ENCODE measurements at regions not wholly inside any gene's neighbourhood (a gene's known extent, or its start where the extent isn't known, plus 50 kb on each side); places are given as distances from the start of the nearest gene placed in this dataset.

DNA sequence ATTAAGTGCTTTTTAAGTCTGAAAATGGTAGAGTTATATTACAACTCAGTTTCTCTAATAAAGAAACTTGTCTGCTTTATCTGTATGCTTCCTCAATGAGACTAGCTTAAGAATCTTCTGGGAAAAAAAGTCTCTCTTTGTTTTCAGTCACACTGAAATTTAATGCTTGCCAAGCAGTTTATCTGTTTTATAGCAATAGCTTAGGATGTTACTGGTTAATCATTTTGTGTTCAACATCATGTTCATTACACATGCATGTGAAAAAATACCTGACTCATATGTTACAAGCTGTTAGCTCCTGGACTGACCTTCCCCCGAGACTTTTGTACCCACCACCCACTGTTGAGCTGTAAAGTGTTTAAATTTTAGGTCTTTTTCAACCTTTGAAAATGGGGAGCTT is 706.2 kb upstream of the CBLB start:
- DNase-seq, result no peak

DNA sequence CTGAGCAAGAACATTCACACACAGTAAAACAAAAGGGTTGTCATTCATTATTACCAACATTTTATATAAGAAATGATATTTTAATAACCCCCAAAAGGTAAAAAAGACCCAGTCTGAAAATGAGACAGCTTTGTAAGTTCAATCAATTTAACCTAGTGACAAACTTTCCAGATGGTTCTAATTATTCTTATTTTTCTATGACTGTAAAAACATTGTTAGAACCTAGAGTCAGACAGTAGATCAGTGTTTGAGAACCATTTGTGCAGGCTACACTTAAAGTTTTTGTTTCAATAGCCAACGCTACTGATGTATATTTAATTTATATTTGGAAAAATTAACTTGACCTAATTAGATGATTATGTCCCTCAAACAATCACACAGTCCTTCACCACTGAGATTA is 708.4 kb upstream of the CBLB start:
- DNase-seq, result no peak

DNA sequence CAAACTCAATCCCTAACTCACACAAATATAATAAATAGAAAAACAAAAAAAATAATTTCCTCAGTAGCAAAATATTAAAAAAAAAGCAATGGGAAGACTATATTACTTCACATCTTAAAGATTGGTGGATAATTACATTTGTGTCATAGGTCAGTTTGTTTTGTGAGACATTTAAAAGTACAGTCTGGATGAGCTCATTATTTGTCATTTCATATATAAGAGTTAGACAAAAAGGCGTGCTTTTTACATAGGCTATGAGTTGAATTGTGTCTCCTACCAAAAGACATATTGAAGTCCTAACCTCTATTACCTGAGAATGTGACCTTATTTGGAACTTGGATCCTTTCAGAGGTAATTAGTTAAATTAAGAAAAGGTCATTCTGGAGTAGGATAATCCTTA is 710.1 kb upstream of the CBLB start:
- no peak for DNase-seq

DNA sequence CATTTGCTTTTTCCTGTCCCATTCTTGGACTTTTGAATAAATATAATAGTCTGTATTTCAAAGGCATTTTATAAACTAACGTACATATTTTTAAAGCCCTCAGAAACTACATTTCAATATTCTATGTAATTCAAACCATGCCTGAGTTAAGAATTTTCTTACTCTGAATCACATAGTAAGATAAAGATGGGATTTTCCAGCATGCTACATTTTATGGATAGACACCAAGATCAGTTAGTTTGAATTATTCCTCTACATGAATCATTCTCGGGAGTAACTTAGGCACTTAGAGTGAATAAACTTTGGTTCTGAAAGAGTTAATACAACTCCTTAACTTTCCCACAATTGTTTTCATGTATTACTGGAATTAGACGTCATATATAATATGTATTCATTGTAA is 713.3 kb upstream of the CBLB start:
- no peak for DNase-seq

DNA sequence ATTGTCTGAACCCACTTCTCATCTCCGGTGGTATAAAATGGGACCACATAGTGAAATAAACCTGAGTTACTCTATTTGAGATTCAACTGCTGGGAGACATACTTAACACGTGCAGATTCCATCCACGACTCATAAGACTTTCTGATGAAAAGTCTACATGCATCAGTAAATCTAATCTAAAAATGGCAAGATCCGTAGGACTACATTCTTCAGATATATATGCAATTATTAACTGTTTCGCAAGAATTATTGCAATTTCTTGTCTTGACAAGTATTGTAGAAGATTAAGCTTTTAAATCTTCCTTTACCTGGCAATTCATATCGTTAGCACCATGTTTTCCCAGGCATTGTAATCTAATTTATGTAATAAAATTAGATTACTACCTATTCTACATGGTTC is 718.7 kb upstream of the CBLB start:
- no peak for DNase-seq

DNA sequence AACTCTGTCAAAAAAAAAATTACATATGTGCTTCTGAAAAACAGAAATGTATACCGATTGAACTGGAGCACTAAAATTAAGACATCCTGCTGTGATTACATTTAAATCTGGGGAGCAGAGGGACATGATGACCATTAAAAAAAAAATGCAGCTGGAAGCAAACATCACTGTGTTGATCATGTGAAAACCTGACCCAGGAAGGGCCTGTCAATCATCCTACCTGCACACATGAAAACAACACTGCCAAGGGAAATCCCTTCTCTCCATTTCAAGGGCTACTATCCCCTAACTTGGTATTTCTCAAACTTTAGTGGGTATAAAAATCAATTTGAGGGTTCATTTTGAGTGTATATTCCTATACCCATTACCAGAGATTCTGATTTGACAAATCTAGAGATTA is 719.9 kb upstream of the CBLB start:
- no peak for DNase-seq

DNA sequence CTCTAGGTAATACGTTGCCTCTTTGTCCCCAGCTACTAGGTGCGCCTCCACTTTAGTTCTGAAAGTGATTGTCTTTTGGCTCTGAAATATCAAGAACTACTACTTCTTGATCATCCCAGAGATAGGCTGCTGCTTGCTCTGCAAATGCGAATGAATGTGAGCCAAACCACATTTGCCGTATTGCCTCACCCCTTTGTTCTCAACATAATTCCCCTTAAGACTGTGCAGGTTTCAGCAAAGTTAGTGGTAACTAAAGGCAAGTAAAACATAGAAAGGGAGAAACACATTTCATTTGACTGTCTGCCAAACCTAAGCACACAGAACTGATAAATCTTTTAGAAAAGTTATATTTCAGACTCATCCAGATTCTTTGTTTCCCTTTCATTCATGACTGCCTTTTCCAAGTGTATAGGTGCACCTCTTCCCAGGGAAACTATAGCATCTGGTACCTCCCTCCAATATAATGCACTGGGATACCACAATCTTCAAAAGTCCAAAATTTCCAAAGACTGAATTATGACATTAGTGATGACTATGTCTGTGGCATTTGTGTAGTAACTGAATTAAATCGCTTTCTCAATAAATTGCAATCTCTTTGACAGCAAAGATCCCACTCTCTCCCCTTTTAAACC is 720.6 kb upstream of the CBLB start:
- DNase-seq, result no peak

DNA sequence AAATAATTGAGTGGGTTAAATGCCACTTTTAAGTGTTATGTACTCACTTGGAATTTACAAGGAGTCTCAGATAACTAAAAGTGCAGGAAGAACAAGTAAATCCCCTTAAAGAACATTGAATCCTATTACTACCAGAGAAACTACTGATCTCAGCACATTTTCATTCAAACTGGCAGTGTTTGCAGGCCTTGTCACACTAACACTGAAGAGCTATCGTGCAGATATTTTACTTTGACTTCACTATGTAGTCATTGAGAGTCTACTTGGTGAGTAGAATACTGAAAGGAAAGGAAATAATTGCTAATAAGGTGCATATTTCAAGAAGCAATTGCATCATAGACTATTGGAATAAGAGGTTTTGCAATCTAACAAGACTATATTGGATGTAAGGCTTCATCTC is 721.4 kb upstream of the CBLB start:
- DNase-seq, result no peak

DNA sequence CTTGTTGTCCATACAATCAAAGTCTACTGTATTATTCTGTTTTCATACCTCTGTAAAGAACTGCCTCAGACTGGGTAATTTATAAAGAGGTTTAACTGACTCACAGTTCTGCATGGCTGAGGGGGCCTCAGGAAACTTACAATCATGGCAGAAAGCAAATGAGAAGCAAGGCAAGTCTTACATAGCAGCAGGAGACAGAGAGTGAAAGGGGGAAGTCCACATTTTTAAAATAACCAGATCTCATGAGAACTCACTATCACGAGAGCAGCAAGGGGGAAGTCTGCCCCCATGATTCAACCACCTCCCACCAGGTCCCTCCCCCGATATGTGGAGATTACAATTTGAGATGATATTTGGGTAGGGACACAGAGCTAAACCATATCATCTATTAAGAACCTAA is 724.6 kb upstream of the CBLB start:
- no peak for DNase-seq

DNA sequence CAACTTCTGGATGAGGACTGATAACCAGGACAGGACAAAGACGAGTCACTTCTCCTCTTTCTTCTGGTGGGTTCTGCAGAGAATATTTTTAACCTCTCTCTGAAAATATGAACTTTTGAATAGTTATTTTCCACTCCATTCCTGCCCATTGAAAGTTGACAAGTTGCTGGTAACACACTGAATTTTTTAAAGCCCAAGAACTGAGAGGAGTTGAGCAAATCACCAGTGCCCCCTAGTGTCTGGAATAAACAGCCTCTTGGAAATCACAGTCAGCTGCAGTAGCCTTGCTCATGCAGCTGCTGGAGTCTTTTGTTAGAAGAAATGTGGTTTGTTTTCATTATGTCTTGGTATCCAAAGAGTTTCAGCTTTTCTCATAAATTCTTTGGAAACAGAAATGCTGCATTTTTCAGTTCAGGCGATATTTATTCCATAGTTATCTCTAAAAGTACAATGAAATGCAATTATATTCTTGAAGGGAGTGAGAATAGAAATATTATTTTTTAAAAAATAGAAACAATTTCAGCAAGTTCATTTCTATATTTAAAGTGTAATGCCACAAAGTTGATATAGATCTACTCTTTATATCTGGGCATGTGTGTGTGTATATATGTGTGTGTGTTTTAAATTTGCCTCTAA is 741.0 kb upstream of the CBLB start:
- peak; percentile 25 for DNase-seq

DNA sequence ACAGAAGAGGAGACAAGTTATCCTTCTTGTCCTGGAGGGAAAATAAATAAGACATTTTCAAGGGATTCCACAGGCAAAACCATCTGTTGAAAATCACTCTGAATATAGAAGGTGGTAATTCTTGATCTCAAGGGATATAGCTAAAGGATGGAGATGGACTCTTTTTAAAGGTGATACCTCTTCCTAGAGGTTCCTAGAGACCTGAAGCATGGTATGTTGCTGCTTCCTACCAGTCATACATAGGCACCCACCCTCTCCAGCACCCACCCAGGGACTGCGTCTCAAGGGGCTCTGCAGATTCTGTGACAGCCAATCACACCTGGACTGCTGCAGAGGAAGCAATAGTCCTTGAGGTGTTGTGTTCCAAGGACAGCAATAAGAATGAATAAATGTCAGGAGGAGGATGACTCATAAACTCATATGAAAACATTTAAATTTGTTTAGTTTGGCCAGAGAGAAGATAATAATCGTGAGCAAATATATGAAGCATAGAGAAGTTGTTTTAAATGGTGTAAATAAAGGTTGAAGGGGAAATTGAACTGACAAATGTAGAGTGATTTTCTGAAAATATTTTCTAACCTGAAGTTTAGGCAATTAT is 741.6 kb upstream of the CBLB start:
- no peak for DNase-seq

DNA sequence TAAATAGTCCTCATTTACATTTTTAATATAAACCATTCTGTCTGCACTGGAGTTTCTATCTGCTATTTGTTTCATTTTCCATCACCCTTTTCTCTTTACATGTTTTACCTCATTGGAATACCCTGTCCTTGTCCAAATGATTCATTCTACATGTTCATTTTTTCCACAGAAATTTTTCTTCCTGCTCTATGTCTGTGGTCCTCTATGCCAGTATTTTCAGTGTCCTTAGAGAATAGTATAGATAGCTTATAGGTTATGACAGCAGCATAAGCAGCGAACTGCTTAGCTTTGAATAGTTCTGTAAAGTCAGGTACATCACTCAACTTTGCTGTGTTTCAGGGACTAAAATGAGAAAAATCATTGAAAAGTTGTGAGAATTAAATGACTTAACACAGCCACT is 742.3 kb upstream of the CBLB start:
- DNase-seq, result no peak

DNA sequence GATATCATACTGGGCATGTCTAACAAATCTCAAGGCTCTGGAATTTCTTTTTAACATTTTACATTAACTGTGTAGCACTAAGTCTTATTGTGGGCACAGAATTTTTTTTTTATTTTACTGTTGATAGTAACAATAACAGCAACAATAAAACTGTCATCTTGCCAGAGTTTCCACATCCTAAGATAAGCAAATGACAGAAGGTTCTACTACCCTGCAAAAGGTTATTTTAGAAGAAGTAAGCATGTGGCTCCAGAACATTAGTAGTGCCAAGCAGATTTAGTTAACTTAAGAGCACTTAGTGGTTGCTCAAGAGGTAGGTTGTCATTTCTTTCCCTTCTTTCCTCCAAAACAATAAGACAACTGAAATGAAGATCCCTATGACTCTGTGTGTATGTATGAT is 743.0 kb upstream of the CBLB start:
- DNase-seq, result no peak

DNA sequence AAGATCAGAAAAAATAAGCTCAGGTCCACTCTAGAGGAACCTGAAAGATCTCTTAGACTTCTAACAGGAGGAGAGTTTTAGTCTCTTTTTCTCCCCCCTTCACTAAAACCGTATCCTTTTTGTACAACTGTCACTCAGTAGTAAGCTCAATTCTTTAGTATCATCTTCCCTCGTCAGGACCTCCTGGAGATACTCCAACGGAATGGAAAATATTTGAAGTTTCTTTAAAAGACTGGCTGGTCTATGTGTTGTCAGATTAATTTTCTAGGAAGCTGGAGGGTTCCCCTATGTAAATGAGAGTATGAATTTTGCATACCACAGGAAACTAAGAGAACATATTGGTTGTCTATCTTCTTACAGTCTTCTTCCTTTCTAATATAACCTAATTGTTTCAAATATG is 747.7 kb upstream of the CBLB start:
- no peak for DNase-seq

DNA sequence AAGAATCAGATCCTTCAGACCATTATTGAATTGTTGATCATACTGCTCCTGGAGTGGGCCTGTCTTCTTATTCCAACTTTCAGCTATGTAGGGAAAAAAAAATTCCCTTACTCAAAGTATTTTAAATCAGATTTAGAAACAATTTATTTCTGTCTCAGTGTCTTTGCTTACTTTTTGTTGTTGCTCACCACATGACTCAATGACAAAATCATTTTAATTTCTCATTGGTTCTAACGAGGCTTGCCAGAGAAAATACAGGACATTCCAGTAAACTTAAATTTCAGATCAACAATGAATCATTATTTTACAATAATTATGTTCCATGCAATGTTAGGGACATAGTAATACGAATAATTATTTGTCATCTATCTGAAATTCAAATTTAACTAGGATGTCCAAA is 748.5 kb upstream of the CBLB start:
- DNase-seq, result no peak

DNA sequence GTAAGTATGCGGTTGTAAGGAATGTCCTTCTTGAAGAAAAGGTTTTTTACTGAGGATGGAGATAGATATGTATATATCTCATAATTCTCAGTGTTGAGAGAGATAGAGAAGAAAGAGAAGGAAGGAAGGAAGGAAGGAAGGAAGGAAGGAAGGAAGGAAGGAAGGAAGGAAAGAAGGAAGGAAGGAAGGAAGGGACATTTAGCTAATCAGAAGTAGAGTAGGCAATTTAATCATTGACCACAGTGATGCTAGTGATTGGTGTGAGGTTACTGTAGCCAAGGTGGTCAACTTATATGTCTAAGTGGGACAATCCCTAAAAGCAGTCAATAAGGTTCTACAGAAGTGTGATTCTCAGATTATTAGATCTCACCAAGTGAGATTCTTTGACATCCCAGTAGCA is 751.8 kb upstream of the CBLB start:
- no peak for DNase-seq

DNA sequence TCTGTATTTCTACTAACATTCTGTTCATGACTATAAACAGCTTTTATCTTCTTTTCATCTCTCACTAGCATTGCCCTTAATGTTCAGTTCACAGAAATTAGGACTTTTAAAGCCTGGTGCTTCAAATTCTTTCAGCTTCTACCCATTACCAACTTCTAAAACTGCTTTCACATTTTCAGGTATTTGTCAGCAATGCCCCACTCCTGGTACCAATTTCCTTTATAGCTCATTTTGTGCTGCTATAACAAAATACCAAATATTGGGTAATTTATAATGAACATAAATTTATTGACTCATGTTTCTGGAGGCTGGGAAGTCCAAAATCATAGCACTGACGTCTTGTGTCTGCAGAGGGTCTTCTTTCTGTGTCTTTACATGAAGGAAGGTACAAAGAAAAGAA is 753.1 kb upstream of the CCDC54 start:
- DNase-seq, result no peak

DNA sequence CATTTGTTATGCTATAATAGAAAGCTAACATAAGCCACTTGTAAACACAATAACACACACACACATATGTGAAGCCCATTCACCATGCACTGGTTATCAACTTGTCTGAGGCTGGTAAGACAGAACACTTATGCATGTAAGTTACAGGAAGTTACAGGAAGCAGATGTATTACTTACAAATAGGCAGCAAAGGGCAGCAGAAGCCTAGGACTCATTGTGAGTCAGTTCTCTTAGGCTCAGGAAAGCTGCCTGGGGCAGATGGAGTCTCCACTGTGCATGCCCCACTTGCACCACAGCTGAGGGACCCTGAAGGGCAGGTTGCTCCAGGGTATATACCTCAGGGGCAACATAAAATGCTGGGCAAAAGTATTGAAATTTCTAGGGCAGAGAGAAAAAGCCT is 748.8 kb upstream of the CCDC54 start:
- DNase-seq, result no peak

DNA sequence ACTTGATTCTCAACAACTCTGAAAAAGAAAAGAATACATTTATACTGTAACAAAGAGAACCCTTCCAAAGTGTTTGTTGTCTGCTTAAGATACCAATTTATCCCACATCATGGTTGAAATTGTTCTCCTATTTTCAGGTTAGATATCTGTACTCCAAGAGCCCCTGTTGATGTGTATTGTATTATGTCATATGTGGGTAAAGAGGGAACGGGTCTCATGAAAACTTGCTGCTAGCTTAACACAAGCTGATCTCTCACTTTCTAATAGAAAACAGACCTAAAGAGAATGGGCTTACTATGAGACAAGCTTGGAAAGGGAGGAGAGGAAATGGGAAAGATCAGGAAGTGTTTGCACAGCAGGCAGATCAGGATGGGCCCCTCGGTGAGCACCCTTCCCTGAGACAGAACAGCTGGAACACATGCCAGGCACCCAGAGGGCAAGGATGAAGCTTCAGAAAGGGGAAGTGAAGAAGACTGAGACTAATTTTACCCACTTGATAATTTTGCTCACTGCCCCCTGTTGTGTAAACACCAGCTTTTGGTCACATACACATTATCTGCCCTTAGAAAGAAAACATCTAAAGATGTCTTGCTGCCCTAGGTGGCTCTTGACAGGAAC is 747.9 kb upstream of the CCDC54 start:
- DNase-seq, result no peak

DNA sequence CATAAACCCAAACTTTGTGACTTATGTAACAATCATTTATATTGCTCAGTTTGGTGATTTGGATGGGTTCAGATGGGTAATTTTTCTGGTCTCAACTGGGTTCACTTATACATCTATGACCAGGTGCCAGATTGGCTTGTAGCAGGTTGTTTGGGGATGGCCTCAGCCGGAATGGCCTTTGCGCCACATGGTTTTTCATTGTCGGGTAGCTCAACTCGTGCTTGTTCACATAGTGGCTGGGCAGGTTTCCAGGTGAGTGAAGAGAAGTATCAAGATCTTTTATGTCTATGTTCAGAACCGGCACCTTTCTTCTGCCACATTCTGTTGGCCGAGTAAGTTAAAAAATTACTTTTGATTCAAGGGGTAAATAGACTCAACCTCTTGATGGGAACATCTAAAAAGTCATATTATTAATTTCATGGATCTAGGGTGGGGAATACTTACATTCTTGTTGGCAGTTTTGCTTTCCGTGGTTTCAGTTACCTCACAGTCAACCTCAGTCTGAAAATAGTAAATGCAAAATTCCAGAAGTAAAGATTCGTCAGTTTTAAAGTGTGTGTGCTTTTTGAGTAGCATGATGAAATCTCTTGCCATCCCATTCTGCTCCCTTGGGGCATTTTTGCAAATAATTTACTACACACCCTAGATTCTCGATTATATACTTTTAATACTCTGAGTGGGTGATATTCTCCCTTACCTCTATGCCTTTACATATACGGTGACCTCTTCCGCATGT is 745.7 kb upstream of the CCDC54 start:
- DNase-seq, result no peak

DNA sequence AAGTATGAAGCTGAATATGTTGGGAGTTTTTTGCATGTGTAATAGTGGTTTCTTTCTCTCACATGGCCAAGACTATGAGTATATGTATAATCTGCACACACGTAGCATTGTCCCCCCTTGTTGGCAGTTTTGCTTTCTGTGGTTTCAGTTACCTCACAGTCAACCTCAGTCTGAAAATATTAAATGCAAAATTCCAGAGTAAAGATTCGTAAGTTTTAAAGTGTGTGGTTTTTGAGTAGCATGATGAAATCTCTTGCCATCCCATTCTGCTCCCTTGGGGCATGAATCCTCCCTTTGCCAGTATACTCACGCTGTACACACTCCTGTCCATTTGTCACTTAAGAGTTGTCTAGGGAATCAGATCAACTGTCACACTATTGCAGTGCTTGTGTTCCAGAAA is 742.0 kb upstream of the CCDC54 start:
- no peak for DNase-seq

DNA sequence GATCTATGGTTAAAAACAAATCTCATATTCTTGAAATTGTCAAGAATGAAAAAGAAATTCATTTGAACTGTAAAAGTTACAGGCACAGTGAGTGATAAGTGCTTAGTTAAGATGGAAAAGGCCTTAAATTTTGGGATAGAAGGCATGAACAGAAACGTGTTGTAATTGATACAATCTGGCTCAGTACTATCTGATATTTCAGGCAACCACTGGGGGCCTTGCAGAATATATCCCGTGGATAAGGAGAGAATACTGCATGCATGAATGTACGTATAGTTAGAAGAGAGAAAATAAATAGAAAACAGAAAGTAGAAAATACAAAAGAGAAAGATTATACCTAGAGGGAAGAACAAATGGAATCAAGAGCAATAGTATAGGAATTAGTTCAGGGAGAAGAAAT is 741.4 kb upstream of the CCDC54 start:
- no peak for DNase-seq

DNA sequence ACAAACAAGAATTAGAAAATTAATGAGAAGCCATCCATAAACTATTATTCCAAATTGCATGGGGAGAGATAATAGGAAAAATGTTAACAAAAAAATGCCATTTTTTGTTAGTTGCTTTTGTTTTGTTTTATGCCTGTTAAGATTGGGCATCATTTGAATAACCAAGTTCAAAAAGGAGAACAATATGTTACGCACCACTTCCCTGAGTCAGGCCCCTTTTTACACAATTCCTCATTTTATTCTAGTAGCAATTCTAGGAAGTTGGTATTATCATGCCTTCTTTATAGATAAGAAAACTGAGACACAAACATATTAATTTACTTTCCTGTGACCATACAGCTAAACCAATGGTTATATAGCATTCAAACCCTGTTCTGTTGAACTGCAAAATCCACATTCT is 736.9 kb upstream of the CCDC54 start:
- no peak for DNase-seq

DNA sequence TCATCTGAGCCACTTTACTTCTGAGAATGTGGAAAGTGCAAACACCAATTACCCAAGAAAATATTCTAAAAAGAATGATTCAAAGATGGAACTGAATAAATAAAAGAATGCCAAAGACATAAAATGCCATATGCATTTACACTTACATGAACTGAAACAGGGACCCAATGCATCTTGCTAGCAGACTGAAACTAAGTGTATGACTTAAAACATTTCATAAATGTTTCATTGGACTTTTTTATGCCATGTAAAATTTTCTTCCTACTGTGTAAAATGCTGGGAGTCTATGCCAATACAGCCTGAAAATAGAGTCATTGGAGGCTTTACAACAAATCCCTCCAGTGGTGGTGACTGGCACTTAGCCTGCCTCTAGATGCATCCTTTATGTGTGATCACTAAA is 735.1 kb upstream of the CCDC54 start:
- no peak for DNase-seq
